ENCODE measurements at regions not wholly inside any gene's neighbourhood (a gene's known extent, or its start where the extent isn't known, plus 50 kb on each side); places are given as distances from the start of the nearest gene placed in this dataset.
A peak's percentile ranks its signal among the peaks of the same experiment; 100 is the strongest.
"Not testable (repeated sequence)": the region's sequence is repeated elsewhere in the genome, so short reads cannot be mapped to it uniquely, and the experiment has no call there.

GRCh38 chr5:50921366-50922133 lies 255.1 kb downstream of the PARP8 start:
- Mint-ChIP-seq H3K4me1 (ENCODE audit: low read depth, unreplicated experiment) (no peaks in the 10 kb centered on the region), H3K36me3 (ENCODE audit: insufficient read depth, unreplicated experiment) (peaks cover 6% of the 10 kb centered on the region)
- CTCF ChIA-PET = interaction anchor here (0.7 to 0.8 kb wide), 2 partner anchors 17 to 28 kb away, joined by 3 to 6 read pairs; no protein-coding TSS in a partner anchor

DNA sequence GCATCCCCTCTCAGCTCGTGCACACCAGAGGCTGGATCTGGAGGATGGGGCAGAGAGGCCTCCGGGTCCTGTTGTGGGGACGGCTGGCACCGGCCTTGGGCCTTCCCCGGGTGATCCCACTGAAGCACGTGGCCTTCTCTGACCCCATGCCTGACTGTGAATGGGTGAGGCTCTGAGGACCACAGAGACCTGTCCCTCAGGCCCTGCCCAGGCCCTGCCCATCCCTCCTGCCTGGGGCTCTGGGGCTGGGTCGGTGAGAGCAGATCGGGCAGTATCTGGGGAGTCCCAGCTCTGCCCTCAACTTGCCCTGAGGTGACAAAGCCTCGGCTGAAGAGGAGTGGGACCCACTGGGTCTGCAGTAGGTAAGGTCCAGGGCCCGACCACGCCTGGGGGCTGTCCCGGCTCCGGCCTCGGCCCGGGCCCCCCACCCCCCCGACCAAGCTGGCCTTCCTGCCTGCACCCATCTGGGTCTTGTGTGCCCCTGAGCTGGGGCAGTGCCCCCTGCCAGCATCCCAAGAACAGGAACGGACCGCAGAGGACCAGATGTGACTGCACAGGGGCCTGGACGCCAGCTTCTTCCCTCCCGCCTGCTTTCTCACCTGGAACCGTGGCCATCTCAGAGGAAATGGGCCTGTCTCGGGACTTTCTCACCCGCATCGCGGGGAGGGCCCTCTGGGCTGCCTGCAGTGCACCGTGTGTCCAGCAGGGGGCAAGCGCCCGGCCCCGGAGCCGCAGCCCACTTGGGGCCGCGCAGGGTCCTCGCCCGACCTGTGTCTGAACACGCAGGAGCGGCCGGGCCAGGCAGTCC lies 255.9 kb downstream of the PARP8 start:
- CTCF ChIA-PET = interaction anchor here (0.8 kb wide), 1 partner anchor 18 kb away, joined by 3 read pairs; no protein-coding TSS in a partner anchor
- intact Hi-C loops (cut with micrococcal nuclease; ENCODE audit: unreplicated experiment); H3K27ac Mint-ChIP-seq (ENCODE audit: unreplicated experiment); H3K27me3 Mint-ChIP-seq (ENCODE audit: unreplicated experiment); H3K9me3 Mint-ChIP-seq (ENCODE audit: low read depth, unreplicated experiment); H3K36me3 Mint-ChIP-seq (ENCODE audit: insufficient read depth, unreplicated experiment); BruUV-seq (replicated peaks); H3K4me1 Mint-ChIP-seq (ENCODE audit: low read depth, unreplicated experiment): not testable (repeated sequence)
- TF ChIP-seq, protein P1, sequence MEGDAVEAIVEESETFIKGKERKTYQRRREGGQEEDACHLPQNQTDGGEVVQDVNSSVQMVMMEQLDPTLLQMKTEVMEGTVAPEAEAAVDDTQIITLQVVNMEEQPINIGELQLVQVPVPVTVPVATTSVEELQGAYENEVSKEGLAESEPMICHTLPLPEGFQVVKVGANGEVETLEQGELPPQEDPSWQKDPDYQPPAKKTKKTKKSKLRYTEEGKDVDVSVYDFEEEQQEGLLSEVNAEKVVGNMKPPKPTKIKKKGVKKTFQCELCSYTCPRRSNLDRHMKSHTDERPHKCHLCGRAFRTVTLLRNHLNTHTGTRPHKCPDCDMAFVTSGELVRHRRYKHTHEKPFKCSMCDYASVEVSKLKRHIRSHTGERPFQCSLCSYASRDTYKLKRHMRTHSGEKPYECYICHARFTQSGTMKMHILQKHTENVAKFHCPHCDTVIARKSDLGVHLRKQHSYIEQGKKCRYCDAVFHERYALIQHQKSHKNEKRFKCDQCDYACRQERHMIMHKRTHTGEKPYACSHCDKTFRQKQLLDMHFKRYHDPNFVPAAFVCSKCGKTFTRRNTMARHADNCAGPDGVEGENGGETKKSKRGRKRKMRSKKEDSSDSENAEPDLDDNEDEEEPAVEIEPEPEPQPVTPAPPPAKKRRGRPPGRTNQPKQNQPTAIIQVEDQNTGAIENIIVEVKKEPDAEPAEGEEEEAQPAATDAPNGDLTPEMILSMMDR (IDR thresholded peaks at IDR 0.05; ENCODE audit: unreplicated experiment) = peak; percentile 61
- peak overlapping the region; percentile 56 for H3K4me3 Mint-ChIP-seq (ENCODE audit: low read depth, unreplicated experiment)
- peak; percentile 35 for DNase-seq

More at GRCh38 chr5:50921366-50922133, 255.1 kb downstream of the PARP8 start:
- BruUV-seq (replicated peaks) = no TSS peak
- no peak for DNase-seq
- Mint-ChIP-seq H3K27ac (ENCODE audit: unreplicated experiment) (no peak overlapping the region), H3K4me3 (ENCODE audit: low read depth, unreplicated experiment) (no peak overlapping the region), H3K9me3 (ENCODE audit: low read depth, unreplicated experiment) (no peaks in the 10 kb centered on the region), H3K27me3 (ENCODE audit: unreplicated experiment) (no peaks in the 10 kb centered on the region)
- TF ChIP-seq, protein P1 (IDR thresholded peaks at IDR 0.05; ENCODE audit: unreplicated experiment) = no peak
- intact Hi-C loops (cut with micrococcal nuclease; ENCODE audit: unreplicated experiment) = no loop called here

- no TSS peak for BruUV-seq (replicated peaks)
- Mint-ChIP-seq H3K27me3 (ENCODE audit: unreplicated experiment) (no peaks in the 10 kb centered on the region), H3K36me3 (ENCODE audit: insufficient read depth, unreplicated experiment) (peaks cover 6% of the 10 kb centered on the region), H3K9me3 (ENCODE audit: low read depth, unreplicated experiment) (no peaks in the 10 kb centered on the region), H3K4me3 (ENCODE audit: low read depth, unreplicated experiment) (peak overlapping the region; percentile 56), H3K4me1 (ENCODE audit: low read depth, unreplicated experiment) (no peaks in the 10 kb centered on the region), H3K27ac (ENCODE audit: unreplicated experiment) (no peak overlapping the region)
- intact Hi-C loops (cut with micrococcal nuclease; ENCODE audit: unreplicated experiment) = no loop called here
- CTCF ChIA-PET = no interaction called here
- DNase-seq = no peak
- TF ChIP-seq, protein P1 (IDR thresholded peaks at IDR 0.05; ENCODE audit: unreplicated experiment) = no peak
Observed at GRCh38 chr5:50922942-50923767, 256.7 kb downstream of the PARP8 start.

DNA sequence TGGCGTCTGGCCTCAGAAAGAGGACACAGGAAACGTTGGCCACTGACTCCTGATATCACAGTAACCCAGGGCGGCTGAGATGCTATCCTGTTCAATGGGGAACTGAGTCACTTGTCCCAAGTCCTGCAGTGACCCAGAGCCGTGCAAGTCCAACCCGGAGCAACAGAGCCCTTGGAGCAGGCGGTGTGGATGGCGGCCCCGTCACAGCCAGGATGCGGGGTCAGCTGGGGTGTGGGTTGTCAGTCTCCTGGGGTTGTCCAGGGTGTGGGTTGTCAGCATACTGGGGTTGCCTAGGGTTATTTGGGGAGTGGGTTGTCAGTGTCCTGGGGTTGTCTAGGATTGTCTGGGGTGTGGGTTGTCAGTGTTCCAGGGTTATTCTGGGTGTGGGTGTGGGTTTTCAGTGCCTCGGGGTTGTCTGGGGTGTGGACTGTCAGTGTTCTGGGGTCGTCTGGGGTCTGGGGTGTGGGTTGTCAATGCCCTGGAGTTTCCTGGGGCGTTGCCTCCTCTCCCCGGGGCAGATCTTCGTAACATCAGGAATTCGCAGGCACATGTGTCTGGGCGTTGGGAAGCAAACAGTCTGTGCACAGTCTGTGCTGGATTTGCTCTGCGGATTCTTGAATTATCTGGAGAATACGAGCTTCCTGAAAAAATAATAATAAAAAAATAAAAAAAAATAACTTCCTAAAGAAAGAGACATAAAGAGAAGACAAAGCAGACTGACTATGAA lies 257.5 kb downstream of the PARP8 start:
- H3K4me3 Mint-ChIP-seq (ENCODE audit: low read depth, unreplicated experiment) = no peak overlapping the region
- TF ChIP-seq, protein P1 (IDR thresholded peaks at IDR 0.05; ENCODE audit: unreplicated experiment) = no peak
- H3K4me1 Mint-ChIP-seq (ENCODE audit: low read depth, unreplicated experiment) = no peaks in the 10 kb centered on the region
- H3K27ac Mint-ChIP-seq (ENCODE audit: unreplicated experiment) = no peak overlapping the region
- BruUV-seq (replicated peaks) = no TSS peak
- CTCF ChIA-PET = no interaction called here
- DNase-seq = no peak
- peaks cover 6% of the 10 kb centered on the region for H3K36me3 Mint-ChIP-seq (ENCODE audit: insufficient read depth, unreplicated experiment)
- H3K27me3 Mint-ChIP-seq (ENCODE audit: unreplicated experiment) = no peaks in the 10 kb centered on the region
- intact Hi-C loops (cut with micrococcal nuclease; ENCODE audit: unreplicated experiment) = no loop called here
- no peaks in the 10 kb centered on the region for H3K9me3 Mint-ChIP-seq (ENCODE audit: low read depth, unreplicated experiment)

Measured in Calu3 (cell line).